Dermis microvascular lymphatic vessel endothelial cell (primary cell): ENCODE measurements at regions not wholly inside any gene's neighbourhood (a gene's known extent, or its start where the extent isn't known, plus 50 kb on each side); places are given as distances from the start of the nearest gene placed in this dataset.

ENCODE experiments used
- DNase-seq, 2 donors: peaks; one replicate each; pipeline versions ENCODE4 v3.0.0 to v3.0.0-alpha.2; 2010; ENCODE audit warnings: low read depth in 2 of 2

DNA sequence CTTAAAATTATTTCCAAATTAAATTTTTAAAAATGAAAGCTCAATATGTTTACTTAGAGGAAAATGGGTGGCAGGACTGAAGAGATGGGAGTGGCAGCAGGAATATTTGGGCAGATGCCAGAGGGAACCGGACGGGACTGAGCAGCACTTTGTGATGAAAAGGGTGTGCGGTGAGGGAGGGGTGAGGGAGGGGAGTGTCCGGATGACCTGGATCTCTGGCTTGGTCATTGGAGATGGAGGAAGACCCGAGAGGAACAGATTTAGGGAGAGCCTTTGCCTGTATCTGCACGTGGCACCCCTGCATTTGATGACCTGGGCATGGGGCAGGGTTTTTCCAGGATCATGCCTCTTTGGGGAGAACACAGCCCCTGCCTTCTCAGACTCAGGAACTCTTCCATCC lies 201.1 kb upstream of the MVB12B start:
- DNase-seq = no peak

DNA sequence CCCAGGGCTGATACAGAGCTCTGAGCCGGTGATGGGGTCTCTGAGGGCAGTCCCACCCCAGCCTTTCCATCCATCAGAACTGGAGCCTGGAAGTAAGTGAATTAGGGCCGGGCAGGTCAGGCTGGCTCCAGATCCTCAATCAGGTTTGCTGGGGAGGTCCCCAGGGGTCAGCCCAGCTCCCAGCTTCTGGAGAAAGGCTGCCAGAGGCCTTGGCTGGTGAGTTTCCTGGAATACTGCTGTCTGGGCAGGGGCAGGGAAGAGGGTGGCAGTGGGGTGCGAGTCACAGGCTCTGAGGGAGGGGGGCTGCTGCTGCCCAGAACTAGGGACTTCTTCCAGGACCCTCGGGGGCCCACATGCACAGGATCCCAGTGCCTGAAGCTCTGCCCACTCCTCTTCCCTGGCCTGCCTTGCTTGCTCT lies 200.6 kb upstream of the MVB12B start:
- DNase-seq = no peak

DNA sequence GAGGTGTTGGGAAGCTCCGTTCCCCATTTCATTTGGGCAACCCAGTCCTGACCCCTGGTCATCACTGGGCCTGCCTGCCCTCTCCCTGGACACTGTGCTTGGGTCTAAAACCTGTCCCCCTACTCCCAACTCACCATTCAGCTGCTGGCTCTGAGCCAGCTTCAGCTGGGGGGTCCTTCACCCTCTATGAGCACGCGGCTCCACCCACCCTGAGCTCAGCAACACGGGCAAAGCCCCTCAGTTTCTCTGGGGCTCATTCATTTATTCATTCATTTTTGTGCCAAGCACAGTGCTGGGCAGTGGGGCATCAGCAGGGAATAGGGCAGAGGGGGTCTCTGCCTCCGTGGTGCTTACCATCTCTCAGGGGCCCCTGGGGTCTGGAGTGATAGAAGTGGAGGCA lies 199.8 kb upstream of the MVB12B start:
- no peak for DNase-seq

DNA sequence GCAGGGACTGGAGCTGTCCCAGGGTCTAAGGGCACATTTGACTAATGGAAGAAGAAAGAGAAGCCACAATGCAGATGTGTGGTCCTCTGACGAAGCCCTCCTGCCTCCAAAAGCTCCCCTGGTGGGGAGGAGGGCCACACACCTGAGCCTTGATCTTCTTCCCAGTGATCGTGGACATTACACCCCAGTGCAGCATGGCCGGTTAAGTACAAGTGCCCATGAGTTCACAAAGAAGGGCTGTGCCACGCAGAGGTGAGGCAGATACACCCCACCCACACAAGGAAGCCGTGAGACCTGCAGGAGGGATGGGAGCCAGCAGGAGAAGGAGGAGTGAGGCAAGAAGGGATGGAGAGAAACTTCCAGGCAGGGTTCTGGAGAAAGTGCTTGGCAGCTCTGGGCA lies 199.0 kb upstream of the MVB12B start:
- no peak for DNase-seq

DNA sequence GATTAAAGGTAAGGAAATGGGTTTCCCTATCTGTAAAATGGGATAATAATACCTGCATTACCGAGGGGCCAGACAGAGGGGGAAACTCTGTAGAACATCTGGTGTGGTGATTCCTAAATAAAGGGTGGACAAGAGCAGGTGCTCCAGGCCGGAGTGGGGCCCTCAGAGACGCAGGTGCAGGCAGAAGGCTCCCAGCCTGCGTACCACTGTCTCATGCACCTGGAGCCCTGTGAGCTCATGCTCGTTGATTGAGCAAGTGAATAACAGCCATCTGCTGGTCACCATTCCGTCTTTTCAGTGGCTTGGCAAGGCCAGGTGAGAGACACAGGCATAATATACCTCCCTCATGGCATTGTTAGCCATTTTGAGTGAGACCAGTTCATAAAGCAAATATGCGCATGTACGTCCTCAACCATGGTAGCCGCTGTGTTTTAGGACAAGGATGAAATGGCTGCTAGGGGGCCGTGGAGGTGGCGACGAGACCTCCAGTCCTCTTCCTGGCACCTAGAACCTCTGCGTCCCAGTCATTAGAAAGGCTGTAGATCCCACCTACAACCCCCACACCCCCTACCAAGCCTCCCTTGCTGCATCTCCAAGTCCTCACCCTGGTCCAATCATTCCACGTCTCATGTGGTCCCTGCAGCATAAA lies 198.0 kb upstream of the MVB12B start:
- no peak for DNase-seq

DNA sequence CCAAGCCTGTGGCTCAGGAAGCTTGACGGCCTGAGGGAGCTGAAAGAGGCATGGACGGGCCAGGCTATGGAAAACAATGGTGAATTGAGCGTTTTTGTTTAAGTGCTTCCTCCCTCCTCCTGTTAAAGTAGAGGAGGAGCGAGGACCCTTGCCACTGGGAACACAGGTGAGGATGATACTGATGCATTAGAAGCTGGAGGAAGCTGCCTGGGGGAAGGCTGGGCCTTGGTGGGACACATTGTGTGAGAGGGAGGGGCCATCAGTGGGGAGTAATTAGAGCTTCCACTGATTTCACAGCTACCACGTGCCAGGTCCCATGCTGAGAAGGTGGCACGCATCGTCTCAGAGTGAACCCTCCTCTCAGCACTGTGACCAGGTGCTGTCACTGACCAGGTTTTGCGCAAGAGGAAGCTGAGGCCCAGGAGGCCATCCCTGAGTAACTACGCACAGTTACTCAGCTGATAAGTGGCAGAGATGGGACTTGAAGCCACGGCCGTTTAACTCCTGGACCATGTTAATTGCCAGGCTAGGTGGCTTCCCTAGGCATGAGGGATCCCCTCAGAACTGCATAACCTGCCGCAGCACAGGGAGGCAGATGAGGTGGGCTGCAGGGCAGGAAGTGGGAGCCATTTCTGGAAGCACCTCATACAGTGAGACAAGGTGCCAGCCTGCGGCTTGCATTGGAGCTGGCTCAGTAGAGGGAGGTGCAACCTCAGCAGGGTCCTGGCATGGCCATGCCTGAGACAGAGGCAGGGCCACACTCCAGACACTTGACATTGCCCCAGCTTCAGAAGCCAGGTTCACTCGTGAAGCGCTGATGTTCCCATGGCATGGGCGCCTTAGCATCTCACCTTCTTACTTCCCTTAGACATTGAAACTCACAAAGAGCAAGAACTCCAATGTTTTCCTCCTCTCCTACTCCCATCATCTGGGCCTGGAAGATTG lies 195.3 kb upstream of the MVB12B start:
- DNase-seq = no peak

DNA sequence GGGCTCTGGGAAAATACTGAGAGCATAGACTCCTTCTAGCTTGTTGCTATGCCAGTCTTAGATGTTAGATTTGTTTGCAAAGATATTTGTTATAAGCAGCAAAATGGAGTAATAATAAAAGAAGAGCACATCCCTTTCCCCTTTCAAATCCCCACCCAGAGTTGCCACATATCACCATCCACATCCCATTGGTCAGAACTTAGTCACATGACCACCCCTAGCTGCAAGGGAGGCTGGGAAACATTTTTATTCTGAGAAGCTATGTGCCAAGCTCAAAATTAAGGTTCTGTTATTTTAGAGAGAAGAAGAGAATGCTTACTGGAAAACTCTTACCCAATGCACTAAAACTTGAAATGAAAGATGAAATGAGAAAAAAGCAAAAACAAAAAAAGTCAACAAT lies 193.9 kb upstream of the MVB12B start:
- no peak for DNase-seq

DNA sequence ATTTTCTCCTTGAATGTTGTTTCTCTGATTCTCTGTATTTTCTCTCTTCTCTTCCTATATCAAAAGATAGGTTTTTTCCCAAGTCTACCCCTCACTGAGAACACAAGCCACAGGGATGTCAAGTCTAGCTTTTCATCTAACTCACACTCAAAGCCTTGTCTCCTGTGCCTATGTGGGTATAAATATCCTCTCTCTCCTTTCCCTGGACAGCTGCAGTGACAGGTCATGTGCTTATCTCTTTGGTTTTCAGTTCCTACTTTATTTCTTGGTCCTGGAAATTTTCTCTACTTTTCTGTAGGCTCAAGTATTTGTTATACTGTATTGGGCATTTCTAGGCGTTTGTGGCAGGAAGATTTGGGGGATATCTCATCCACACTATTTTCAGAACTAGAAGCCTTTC lies 182.4 kb upstream of the MVB12B start:
- no peak for DNase-seq

DNA sequence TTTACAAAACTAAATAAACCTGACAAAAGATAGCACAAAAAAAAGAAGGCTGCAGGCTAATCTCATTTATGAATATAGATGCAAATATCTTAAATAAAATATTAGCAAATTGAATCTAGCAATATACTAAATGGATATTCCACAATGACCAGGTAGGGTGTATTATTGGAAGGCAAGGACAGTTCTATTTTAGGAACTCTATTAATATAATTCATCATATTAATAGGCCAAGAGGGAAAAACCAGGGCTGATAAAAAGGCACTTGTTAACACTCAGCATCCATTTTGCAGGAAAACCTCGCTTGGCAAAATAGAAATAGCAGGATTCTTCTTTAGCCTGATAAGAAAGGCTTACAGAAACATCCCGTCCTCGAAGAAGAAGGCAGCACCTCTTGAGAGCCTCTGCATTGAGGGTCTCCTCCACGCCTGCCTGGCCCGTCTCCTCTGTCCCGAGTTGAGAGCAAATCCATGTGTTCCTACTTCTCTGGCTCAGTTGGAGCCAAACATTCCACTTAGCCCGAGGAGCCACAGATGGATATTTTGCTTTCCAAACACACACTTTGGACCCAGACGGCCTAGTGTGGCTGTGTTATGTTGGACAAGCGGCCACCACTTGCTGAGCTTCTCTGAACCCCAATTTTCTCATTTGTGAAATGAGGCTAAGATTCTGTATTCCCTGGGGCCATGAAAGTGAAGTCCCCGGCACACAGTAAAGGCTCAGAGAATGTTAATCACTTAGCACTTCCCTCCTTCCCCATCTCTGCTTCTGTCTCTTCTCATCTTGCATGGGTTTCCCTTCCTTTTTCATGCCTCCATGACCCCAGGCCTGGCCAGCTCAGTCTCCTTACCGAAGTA lies 181.8 kb upstream of the MVB12B start:
- DNase-seq = no peak

DNA sequence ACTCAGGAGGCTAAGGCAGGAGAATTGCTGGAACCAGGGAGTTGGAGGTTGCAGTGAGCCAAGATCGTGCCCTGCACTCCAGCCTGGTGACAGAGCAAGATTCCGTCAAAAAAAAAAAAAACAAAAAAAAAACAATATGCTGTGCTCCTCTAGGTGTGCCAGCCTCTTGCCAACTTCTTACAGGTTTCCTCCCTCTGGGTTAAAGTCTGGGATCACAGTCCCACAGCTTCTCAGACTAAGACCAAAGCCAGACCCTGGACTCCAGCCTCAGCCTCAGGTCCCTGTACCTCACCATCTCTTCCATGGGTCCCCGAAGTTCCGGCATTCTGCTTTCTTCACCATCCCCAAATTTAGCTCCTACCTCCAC lies 180.8 kb upstream of the MVB12B start:
- no peak for DNase-seq

DNA sequence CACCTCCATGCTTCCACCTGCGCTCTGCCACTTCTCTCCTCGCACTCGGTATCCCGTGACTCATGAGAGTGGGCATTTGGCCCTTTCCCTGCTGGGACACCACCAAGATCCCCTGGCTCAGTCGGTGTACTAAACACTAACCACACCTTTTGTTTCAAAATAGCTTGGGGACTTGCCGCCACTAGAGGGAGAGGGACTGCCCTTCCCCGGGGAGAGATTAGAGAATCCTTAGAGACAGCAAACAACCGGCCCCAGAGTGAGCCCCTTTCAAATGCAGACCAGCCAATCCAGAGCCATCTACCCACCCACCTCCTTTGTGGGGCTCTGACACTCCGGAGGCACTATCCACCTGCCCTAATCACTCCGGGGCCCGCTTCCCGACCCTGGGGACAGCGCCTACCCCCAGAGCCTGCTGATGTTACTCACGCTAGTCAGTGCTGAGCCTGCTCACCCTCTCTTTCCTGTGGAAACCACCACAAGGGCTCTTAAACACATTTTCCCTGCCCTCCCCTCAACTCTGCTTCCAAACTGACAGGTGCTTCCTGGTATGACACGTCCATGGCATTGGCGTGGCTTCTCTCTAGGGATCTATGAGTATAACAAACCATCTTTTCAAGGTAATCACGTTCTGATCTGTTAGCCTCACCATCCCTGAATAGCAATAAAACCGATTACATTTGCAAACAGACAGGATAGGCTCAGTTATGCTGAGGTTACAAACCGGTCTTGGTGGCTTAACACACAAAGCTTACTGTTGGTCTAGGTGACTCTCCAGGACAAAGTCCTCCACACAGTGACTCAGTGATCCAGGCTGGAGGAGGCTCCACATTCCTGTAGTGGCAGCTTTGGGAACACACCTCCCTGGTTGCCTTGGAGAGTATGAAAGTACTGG lies 180.1 kb upstream of the MVB12B start:
- peak; percentile 80 to 83 for DNase-seq

DNA sequence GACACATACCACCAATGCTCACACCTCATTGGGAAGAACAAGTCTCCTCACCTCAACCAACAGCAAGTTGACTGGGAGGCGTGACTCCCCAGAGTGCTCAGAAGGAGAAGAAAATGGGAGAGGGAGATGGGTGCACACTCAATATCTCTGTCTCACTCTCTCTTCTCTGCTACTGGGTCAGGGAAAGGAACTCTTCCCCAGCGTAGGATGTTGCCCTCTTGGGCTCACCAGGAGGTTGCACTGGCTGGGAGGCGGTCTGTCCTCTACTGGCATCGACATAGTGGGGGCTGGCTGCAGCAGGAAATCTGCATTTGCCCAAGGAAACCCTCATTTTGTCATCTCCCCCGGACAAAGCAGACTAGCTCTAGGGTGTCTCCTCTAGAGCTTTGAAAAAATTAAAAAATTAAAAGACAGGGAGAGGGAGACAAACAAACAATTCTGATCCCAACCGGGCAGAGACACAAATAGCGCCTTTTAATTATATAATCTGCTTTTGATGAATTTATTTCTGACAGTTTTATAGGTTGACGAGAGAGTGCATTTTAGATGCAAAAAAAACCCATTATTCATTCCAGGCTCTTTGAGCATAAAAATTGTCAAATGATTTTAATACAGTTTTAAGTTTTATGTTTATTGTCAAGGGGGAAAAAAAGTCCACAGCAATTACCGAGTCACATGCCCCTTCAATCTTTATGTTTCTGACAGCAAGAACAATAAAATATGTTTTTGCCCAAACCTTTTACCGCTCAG lies 179.3 kb upstream of the MVB12B start:
- no peak for DNase-seq

DNA sequence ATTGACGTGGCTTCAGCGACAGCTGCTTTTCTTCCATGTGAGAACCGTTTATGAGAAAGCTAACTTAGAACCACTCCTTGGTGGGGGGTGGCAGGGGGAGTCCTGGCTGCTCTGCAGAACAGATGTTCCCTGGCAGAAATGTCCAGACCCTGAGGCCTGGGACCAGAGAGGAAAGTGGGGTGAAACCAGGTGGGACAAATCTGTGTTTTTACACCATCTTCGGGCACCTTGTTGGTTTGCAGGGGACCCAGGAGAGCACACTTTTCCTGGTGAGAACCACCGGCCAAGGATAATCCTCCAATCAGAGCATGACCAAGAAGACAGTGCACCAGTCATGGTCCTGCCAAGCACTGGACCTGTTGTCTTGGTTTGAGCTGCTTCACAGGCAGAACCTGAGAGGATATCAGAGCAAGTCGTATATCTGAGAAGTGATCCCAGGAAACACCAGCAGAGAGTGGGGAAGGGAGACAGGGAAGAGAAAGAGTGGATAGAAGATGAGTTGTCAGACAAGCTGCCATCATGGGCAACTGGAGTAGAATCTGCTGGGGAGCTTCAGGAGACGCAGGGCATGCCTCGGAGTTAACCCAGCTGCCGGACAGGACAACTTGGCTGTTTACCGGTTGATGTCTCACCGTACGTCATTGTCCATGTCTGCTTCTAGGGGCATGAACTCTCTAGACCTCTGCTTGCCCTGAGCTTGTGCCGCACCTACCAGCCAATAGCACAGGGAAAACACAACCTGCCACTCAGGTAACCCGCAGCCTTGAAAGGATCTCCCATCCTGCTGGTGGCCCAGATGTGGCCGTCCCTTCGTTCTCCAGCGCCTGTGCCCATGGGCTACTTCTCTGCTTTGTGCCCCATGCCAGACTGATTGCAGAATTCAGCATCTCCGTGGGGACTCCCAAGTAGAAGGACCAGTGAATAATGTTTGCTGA lies 178.4 kb upstream of the MVB12B start:
- no peak for DNase-seq

DNA sequence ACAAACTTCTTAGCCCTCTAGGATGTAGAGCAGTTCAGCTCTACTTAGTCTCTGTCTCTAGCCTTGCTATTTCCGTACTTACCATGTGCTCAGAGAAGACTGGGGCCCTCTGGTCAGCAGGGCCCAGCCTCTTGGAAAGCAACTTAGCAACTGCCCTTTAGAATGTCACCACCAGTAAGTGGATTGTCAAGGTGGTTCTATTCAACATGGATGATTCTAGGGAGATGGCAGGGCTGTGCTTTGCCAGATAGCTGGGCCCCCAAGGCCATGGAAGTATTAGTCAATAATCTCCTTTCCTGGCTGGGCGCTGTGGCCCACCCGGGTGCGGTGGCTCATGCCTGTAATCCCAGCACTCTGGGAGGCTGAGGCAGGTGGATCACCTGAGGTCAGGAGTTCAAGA lies 177.6 kb upstream of the MVB12B start:
- DNase-seq = no peak

DNA sequence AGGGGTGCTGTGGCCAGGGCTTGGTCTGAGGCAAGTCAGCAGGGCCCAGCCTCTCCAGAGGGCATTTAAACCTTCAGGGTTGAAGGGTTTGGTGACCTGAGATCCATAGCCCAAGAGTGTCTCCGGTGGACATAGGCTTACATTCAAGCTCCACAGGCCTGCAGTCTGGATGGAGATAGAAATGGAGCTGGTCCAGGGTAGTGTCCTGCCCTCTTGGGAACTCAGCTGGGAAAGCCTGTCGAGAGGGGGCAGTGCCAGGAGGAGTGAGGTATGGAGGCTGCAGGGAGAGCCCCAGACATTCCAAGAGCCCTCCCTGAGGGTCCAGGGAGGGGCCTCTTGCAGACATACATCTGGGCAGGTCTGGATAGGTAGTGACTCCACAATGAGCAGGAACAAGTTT lies 177.0 kb upstream of the MVB12B start:
- no peak for DNase-seq

DNA sequence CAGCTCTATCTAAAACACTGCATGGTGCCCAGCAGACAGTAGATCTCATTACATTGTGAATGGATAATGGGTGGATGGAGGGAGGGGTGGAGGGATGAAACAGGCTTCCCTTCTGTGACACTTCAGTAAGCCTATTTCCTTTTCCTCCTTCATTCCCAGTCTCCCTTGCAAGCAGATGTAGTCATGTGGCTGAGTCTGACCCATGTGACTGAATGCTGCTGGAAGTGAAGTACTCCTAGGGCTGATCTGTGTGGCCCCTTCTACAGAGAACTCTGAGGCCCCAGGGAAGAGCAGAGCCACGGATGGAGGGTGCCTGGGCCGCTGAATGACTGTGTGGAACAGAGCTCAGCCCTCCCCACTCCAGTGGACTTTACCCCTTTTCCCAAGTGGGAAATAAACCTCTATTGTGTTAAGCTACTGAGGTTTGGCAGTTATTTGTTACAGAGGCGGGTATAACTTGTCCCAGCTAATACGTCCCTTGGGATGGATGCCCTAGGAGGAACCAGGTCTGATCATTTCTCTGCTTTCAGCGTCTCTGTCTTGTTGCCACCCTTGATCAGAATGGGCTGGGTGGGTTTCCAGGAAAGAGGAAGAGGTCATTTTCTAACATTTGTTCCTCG lies 176.1 kb upstream of the MVB12B start:
- no peak for DNase-seq

DNA sequence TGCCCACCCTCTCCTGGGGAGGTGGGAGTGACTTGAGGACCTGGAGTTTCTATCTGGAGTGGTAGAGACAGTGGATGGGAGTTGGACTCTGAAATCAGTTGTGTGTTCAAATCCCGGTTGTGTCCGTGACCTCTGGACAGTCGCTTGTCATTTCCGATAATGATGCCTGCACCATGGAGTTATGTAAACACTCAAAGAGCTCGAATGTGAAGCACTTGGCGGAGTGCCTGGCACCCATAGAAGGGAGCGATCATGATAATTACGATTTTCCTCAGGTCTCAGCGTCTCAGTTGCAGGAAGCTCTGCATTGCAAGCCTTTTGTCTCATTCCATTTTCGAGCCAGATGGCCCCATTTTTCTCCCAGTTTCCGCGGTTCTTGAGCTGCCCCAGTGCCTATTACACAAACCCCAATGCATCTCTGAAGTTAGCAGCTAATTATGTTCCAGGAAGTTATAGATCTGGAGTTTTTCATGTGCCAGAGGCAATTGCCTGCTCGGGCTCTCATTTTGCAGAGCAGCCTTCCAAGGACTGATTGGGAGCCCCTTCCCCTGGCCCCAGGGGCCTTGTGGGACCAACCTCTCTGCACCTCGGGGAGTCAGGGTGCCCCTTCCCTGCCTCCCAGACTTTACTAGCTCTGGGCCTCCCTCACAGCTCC lies 175.5 kb upstream of the MVB12B start:
- no peak for DNase-seq

DNA sequence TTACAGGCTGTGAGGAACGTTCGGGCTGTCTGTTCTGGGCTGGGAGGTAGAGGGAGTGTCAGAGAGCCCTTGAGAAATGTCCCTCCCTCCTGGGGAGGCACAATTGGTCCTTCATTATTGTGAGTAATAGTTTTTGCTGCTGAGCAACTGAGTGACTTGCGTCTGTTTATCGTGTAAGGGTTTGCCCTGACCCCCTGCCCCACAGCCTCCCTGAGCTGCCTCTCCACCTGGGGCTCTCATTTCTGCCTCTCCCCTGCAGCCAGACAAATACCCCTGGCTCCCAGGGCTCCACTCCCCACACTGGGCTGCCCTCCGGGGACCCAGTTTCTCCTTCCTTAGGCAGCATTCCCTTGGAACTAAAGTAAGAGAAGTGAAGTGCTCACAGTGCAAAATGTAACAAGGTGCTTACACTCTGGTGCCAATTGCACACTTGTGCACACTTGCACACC lies 174.9 kb upstream of the MVB12B start:
- DNase-seq = no peak
